Heart right ventricle (tissue), 16 donors: ENCODE measurements at regions not wholly inside any gene's neighbourhood (a gene's known extent, or its start where the extent isn't known, plus 50 kb on each side); places are given as distances from the start of the nearest gene placed in this dataset.

Source experiments
- ATAC-seq, 8 donors: fragments of 200-7000 bp; cut with Tn5 transposase; one replicate each; pipeline ENCODE4 v1.9.1; 2020; ENCODE audit warnings: mild to moderate bottlenecking in 8 of 8, moderate library complexity in 8 of 8, moderate number of reproducible peaks in 1 of 8
- DNase-seq, 2 donors: peaks; one replicate each; pipeline ENCODE4 v3.0.0-alpha.2; 2020
- H3K27ac ChIP-seq, 10 donors: fragments of 200-600 bp; sonication (generic) in 2 of 10; one replicate each; pipeline versions ENCODE4 v1.5.0 to v1.8.0; 2020 to 2022; ENCODE audit warnings: mild to moderate bottlenecking in 3 of 10
- H3K27me3 ChIP-seq, 7 donors: fragments of 200-600 bp; one replicate each; pipeline ENCODE4 v1.8.0; 2021 to 2022; ENCODE audit warnings: mild to moderate bottlenecking in 2 of 7
- H3K36me3 ChIP-seq, 9 donors: fragments of 200-600 bp; sonication (generic) in 1 of 9; one replicate each; pipeline versions ENCODE4 v1.5.0 to v1.8.0; 2020 to 2022; ENCODE audit warnings: mild to moderate bottlenecking in 2 of 9
- H3K4me1 ChIP-seq, 9 donors: fragments of 200-600 bp; sonication (generic) in 1 of 9; one replicate each; pipeline versions ENCODE4 v1.5.0 to v1.8.0; 2020 to 2022; ENCODE audit warnings: mild to moderate bottlenecking in 4 of 9
- H3K4me3 ChIP-seq, 10 donors: fragments of 200-600 bp; sonication (generic) in 2 of 10; one replicate each; pipeline versions ENCODE4 v1.5.0 to v1.8.0; 2020 to 2022; ENCODE audit warnings: mild to moderate bottlenecking in 7 of 10, moderate library complexity in 2 of 10
- H3K9me3 ChIP-seq, 11 donors: fragments of 200-600 bp in 10 of 11; sonication (generic) in 2 of 11; one replicate each; pipeline versions ENCODE4 v1.5.0 to v1.8.0; 2013 to 2022; ENCODE audit warnings: mild to moderate bottlenecking in 2 of 11, control low read depth in 1 of 11, moderate library complexity in 1 of 11
- CTCF ChIP-seq, 9 donors: fragments of 200-600 bp; sonication (generic) in 2 of 9; IDR thresholded peaks; one replicate each; pipeline versions ENCODE4 v1.5.0 to v1.8.0; 2021 to 2022; ENCODE audit warnings: antibody characterized with exemption in 9 of 9, mild to moderate bottlenecking in 5 of 9, moderate library complexity in 1 of 9
- WGBS, 2 donors: extraction: QIAGEN DNeasy Blood & Tissue Kit; methylation state at CpG; one replicate each; pipeline ENCODE4 v1.1.7; 2013; ENCODE audit warnings: inconsistent platforms in 1 of 2; 5-methylcytosine and 5-hydroxymethylcytosine counted together
- intact Hi-C, 10 donors: fragments of 100-400 bp; cut with DNase I; formaldehyde crosslinking; loops; one replicate each; pipeline versions ENCODE4 v1.11.1 to v1.14.2; 2022
- donor health status: Arrhythmogenic right ventricular cardiomyopathy.
- donor health status: ischemic (EF 13 %, LVEDD 7.1; RV severe dilation, severe dysfunction).
- donor health status: healthy with polysubstance abuse.
- donor health status: DM: no; HTN: yes; CAD: no.
- donor health status: DM: no; HTN: no; CAD: no.
- donor health status: ischemic (EF 25% LVEDD 6.9; RV normal size, moderate dysfunction).
- donor health status: ischemic (EF 25% LVEDD 5.7; RV mildly dilated, moderate dysfunction).
- donor health status: healthy.
- donor health status: DM: yes; HTN: yes; CAD: no.
- donor health status: Ischemic cardiomyopathy.
- donor health status: ischemic (EF 35%, LVEDD 5.7; RV mildly dilated, moderate dysfunction).
- donor health status: nonischemic (EF 11% LVEDD 7.7; RV severe dilation, severe dysfunction).
- donor health status: DM: yes; HTN: yes; CAD: no.
- donor health status: PGD.
- donor health status: ischemic (EF 29% LVEDD 5.4; RV normal size, mild dysfunction).
- donor health status: nonischemic (EF 23%, LVEDD 6.1; RV moderate dilation, normal function).

- no peaks in the 10 kb centered on the region for H3K4me1 ChIP-seq
- no peak for TF ChIP-seq CTCF (IDR thresholded peaks at IDR 0.05)
- no peak for ATAC-seq
- H3K36me3 ChIP-seq: no peaks in the 10 kb centered on the region
- peaks cover 0 to 3% (median 0%) of the 10 kb centered on the region in 11 donors for H3K9me3 ChIP-seq
- H3K27me3 ChIP-seq: peaks cover 0 to 15% (median 6%) of the 10 kb centered on the region in 7 donors
- H3K27ac ChIP-seq: no peak overlapping the region
- intact Hi-C loops: no loop called here
- WGBS, 2 donors: 85 to 87% methylated on average over 3 of the region's 3 CpGs
- no peak for DNase-seq
- H3K4me3 ChIP-seq: no peak overlapping the region
Observed at GRCh38 chr2:3944841-3945240, 241.5 kb downstream of the DCDC2C start.

- H3K9me3 ChIP-seq: peaks cover 0 to 16% (median 0%) of the 10 kb centered on the region in 11 donors
- DNase-seq (no peak), ATAC-seq (no peak)
- intact Hi-C loops: no loop called here
- no peaks in the 10 kb centered on the region for H3K4me1 ChIP-seq
- H3K27ac ChIP-seq: no peak overlapping the region
- no peaks in the 10 kb centered on the region for H3K36me3 ChIP-seq
- H3K27me3 ChIP-seq: peaks cover 0 to 17% (median 0%) of the 10 kb centered on the region in 7 donors
- no peak overlapping the region for H3K4me3 ChIP-seq
- 9 to 15% methylated on average over 7 of the region's 7 CpGs for WGBS, 2 donors
- no peak for TF ChIP-seq CTCF (IDR thresholded peaks at IDR 0.05)
Observed at GRCh38 chr2:3948191-3948590, 244.8 kb downstream of the DCDC2C start.

- Histone ChIP-seq H3K4me3 (no peak overlapping the region), H3K4me1 (no peaks in the 10 kb centered on the region), H3K27me3 (peaks cover 0 to 22% (median 0%) of the 10 kb centered on the region in 7 donors), H3K36me3 (no peaks in the 10 kb centered on the region), H3K27ac (no peak overlapping the region), H3K9me3 (peaks cover 0 to 12% (median 0%) of the 10 kb centered on the region in 11 donors)
- no peak for TF ChIP-seq CTCF (IDR thresholded peaks at IDR 0.05)
- 87 to 90% methylated on average over 11 of the region's 11 CpGs for WGBS, 2 donors
- no peak for DNase-seq
- intact Hi-C loops: loop anchor here in 1 of 10 donors (10.0 kb wide), 1 partner anchor 1413 kb away; no protein-coding TSS in a partner anchor
- ATAC-seq: peak in 2 of 8 donors; percentile 18 to 61
Observed at GRCh38 chr2:3951131-3951954, 248.0 kb downstream of the DCDC2C start.

- TF ChIP-seq CTCF (IDR thresholded peaks at IDR 0.05): no peak
- Histone ChIP-seq H3K4me1 (no peaks in the 10 kb centered on the region), H3K27me3 (peaks cover 0 to 23% (median 3%) of the 10 kb centered on the region in 7 donors), H3K27ac (no peak overlapping the region), H3K9me3 (peaks cover 0 to 12% (median 0%) of the 10 kb centered on the region in 11 donors), H3K4me3 (no peak overlapping the region), H3K36me3 (no peaks in the 10 kb centered on the region)
- DNase-seq: no peak
- intact Hi-C loops: loop anchor here in 1 of 10 donors (10.0 kb wide), 1 partner anchor 1412 kb away; no protein-coding TSS in a partner anchor
- WGBS, 2 donors: 87 to 91% methylated on average over 12 of the region's 12 CpGs
- ATAC-seq: no peak
Observed at GRCh38 chr2:3952866-3953516, 249.6 kb downstream of the DCDC2C start.
